ENCODE measurements at regions not wholly inside any gene's neighbourhood (a gene's known extent, or its start where the extent isn't known, plus 50 kb on each side); places are given as distances from the start of the nearest gene placed in this dataset.
"Not testable (repeated sequence)": the region's sequence is repeated elsewhere in the genome, so short reads cannot be mapped to it uniquely, and the experiment has no call there.

- DNase-seq (ENCODE audit: low spot score) = no peak
Measured at GRCh38 chr9:10835791-10836463, 223.1 kb upstream of the PTPRD start.

DNA sequence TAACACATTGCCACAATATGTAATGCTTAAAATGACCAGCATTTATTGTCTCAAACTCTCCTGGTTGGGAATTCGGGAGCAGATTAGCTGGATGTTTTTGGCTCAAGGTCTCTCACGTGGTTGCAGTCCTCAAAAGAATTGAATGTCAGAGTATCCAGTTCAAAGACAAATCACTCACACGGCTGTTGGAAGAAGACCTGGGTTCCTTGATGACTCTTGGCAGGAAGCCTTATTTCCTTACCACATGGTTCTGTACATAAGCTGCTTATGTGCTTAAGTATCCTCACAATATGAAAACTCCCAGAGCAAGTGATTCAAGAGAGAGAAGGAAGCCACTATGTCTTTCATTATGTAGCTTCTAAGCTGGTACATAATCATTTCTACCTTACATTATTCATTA lies 230.3 kb upstream of the PTPRD start:
- no peak for DNase-seq (ENCODE audit: low spot score)

GRCh38 chr9:10855847-10856246 lies 243.0 kb upstream of the PTPRD start:
- no peak for DNase-seq (ENCODE audit: low spot score)

DNA sequence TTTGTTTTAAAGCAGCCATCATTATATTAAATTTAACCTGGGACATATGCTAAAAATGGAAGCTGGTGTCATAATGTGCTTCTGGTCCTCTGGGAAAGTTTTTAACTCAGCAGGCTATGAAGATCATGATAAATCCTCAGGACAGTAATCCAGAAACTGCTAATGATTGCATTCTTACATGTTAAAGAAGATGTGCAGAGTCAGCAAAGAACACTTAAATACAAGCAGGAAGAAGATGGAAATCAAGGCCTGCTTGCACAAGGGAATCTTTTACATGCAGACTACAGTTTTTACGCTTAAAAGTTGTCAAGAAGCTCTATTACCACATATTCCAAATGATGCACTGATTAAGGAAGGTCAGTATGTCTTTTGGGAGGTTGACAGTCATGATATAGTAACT lies 246.0 kb upstream of the PTPRD start:
- no peak for DNase-seq (ENCODE audit: low spot score)

GRCh38 chr9:10863476-10863875 lies 250.7 kb upstream of the PTPRD start:
- no peak for DNase-seq (ENCODE audit: low spot score)

DNA sequence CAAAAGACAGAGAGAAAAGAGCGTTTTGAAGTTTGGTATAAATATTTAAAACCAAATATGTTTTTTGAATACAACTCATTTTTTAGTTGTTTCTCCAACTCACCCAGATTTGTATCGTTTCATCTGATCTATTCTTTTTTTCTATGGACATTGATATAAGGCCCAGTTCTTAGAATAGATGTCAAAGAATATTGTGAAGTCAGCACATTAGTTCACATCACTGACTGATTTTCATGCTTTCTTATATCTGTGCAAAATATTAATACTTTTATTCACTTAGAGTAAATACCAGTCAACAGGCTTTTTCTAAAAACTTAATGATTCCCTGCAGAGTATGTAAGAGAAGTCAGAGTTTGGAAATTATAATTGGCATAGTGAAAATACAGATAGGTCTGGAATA lies 254.4 kb upstream of the PTPRD start:
- no peak for DNase-seq (ENCODE audit: low spot score)

- no peak for DNase-seq (ENCODE audit: low spot score)
Measured at GRCh38 chr9:10869687-10870086, 256.9 kb upstream of the PTPRD start.

DNA sequence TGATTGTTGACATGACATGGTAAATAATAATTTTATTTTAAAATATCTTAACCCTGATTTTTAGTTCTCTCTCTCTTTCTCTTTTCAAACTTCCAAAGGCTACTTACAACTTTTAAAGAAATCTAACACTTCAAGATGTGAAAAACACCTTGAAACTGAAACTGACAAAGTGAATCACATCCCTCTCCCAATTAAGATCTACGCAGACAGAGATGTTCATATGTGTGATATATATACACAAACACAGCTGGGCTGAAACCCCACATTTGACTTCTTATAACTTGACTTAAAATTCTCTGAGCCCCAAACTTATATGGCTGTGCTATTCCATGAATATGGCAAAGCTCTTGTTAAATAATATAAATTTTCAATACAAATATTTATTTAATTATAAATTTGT lies 261.2 kb upstream of the PTPRD start:
- no peak for DNase-seq (ENCODE audit: low spot score)

GRCh38 chr9:10875752-10876151 lies 262.9 kb upstream of the PTPRD start:
- DNase-seq (ENCODE audit: low spot score) = no peak

- DNase-seq (ENCODE audit: low spot score) = no peak
Measured at GRCh38 chr9:10876333-10876732, 263.5 kb upstream of the PTPRD start.

DNA sequence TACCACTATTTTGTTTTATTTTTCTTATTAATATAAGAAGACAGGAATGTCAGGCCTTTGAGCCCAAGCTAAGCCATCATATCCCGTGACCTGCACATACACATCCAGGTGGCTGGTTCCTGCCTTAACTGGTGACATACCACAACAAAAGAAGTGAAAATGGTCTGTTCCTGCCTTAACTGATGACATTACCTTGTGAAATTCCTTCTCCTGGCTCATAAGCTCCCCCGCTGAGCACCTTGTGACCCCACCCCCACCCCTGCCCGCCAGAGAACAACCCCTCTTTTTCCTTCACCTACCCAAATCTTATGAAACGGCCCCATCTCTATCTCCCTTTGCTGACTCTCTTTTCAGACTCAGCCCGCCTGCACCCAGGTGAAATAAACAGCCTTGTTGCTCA lies 277.5 kb upstream of the PTPRD start:
- not testable (repeated sequence) for DNase-seq (ENCODE audit: low spot score)

GRCh38 chr9:10899509-10899908 lies 286.7 kb upstream of the PTPRD start:
- no peak for DNase-seq (ENCODE audit: low spot score)

DNA sequence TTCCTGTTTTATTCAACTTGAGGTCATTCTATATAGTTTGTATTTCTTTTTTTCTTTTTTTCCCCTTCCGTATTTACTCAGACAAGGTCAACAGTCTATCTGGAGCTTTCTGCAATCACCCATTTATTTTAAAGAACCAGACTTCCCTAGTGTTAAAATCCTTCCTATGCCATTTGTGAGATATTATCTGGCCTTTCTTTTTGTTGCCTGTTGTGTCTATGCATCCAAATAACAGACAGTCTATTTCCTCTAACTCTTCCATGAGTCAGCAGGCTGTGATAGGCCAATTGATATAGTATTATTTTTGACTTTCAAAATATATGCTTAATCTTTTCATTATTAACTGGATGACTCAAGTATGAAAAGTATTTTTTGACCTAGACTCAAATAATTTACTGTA lies 291.2 kb upstream of the PTPRD start:
- DNase-seq (ENCODE audit: low spot score) = no peak

DNA sequence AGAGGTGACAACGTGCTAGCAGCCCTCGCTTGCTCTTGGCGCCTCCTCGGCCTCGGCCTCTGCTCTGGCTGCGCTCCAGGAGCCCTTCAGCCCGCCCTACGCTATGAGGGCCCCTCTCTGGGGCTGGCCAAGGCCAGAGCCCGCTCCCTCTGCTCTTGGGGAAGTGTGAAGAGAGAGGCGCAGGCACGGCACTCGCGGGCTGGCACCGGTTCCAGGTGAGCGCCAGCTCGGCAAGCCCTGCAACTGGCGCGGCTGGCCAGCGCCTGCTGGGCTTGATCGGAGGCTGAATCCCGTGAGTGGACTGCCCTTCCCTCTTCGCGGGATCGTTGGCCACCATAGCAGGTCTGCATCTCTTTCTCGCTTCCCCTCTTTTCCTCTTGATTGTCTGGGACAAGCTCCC lies 298.0 kb upstream of the PTPRD start:
- no peak for DNase-seq (ENCODE audit: low spot score)

GRCh38 chr9:10911373-10911772 lies 298.6 kb upstream of the PTPRD start:
- DNase-seq (ENCODE audit: low spot score) = no peak

DNA sequence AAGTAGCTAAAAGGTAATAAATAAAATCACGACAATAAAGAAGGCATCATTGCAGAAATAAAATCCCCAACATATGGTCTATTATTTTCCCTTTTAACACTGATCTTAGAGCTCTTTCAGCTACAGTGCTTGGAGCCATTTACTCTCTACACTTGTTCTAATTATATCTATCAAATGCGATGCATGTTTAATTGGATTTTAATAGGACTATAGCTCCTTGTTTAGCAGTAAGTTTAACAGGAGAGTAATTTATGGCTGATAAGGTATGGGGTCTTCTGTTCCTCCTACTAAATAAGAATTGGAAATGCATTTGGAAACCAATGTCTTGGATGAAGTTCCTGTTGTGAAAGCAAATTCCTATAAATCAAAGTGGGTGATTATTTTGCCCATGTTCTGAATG lies 304.2 kb upstream of the PTPRD start:
- DNase-seq (ENCODE audit: low spot score) = no peak

DNA sequence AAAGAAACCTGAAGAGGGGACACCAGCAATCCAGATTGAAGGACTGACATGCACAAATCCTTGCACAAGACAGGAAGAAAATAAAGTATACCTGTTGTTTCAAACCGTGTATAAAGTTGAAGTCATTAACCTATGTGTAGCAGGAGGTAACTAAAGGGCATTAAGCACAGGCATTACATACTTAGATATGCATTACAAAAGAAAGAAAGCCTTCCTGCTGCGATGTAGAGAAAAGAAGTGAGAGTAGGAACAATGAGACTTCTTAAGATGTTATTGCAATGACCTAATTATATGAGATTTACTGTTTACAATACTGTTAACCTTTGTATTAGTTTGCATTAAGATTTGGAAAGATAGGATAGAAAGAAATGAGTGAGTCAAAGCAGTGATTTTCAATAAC lies 308.9 kb upstream of the PTPRD start:
- no peak for DNase-seq (ENCODE audit: low spot score)

GRCh38 chr9:10925896-10926295 lies 313.1 kb upstream of the PTPRD start:
- no peak for DNase-seq (ENCODE audit: low spot score)

DNA sequence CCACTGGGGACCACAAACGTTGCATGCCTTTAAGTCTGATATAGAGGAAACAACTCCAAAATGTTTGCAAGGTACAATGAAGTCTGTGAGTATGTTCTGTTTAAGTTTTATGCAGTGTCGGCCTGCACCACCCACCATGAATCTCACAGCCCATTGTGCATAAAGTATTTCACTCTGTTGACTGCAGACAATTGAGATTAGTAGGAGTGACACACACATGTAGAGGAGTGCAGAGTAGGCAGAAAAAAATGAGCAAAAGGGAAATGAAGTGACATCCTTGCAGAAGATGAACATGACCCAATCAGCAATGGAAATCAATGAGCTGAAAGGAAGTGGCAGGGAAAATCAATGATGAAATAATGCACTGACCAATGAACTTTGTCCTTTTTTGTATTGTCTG lies 315.6 kb upstream of the PTPRD start:
- DNase-seq (ENCODE audit: low spot score) = no peak

- DNase-seq (ENCODE audit: low spot score) = no peak
Measured at GRCh38 chr9:10930081-10930480, 317.3 kb upstream of the PTPRD start.

GRCh38 chr9:10946676-10947410 lies 334.0 kb upstream of the PTPRD start:
- DNase-seq (ENCODE audit: low spot score) = no peak

DNA sequence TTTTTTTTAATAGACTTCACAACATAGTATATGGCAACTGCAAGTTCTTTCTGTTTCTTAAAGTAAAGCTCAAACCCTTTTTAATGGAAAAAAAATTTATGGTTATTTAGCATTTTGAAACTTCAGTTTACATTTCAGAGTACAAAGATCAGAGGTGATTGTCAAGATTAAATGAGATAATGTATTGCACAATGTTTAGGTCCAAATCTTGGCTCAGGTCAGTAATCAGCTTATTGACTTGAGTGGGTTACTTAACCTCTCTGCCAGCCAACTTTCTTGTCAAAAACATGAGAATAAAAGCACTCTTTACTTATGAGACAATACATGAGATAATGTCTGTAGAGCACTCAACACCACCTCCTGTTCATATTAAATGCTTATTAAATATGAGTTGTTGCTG lies 345.1 kb upstream of the PTPRD start:
- no peak for DNase-seq (ENCODE audit: low spot score)

GRCh38 chr9:10961883-10962282 lies 349.1 kb upstream of the PTPRD start:
- DNase-seq (ENCODE audit: low spot score) = no peak

GRCh38 chr9:10983251-10983650 lies 370.4 kb upstream of the PTPRD start:
- no peak for DNase-seq (ENCODE audit: low spot score)
